HEK293T (cell line): ENCODE measurements at regions not wholly inside any gene's neighbourhood (a gene's known extent, or its start where the extent isn't known, plus 50 kb on each side); places are given as distances from the start of the nearest gene placed in this dataset.
"Not testable (repeated sequence)": the region's sequence is repeated elsewhere in the genome, so short reads cannot be mapped to it uniquely, and the experiment has no call there.

Source experiments
- CTCF ChIA-PET: fragments of 350-600 bp; formaldehyde crosslinking; extraction: SDS; loops from one replicate; lab custom pipeline; 2021; ENCODE audit warnings: antibody characterized with exemption, inconsistent platforms; lab: Yijun Ruan, JAX
- POLR2A ChIA-PET: fragments of 350-600 bp; formaldehyde crosslinking; extraction: SDS; loops from one replicate; lab custom pipeline; 2020; ENCODE audit warnings: antibody characterized with exemption, inconsistent platforms; lab: Yijun Ruan, JAX
- DNase-seq: peaks from one replicate; pipeline ENCODE4 v3.0.0; 2012; ENCODE audit warnings: mixed read lengths; ENCODE audit errors: extremely low spot score
- ARNT ChIP-seq: fragments of 450-650 bp; IDR thresholded peaks from 2 replicates; pipeline ENCODE4 v1.6.1; 2017; ENCODE audit warnings: mild to moderate bottlenecking
- BHLHE40 ChIP-seq: fragments of 450-650 bp; IDR thresholded peaks from 2 replicates; pipeline ENCODE4 v1.6.1; 2016; ENCODE audit warnings: mild to moderate bottlenecking, moderate library complexity, borderline replicate concordance
- CTBP1 ChIP-seq: fragments of 450-650 bp; IDR thresholded peaks from 2 replicates; pipeline ENCODE4 v1.6.1; 2016; ENCODE audit warnings: borderline replicate concordance
- ELF4 ChIP-seq: fragments of 450-650 bp; IDR thresholded peaks from 2 replicates; pipeline ENCODE4 v1.6.1; 2017; ENCODE audit warnings: antibody characterized with exemption
- FOXA1 ChIP-seq: fragments of 450-650 bp; IDR thresholded peaks from 2 replicates; pipeline ENCODE4 v1.6.1; 2016; ENCODE audit warnings: mild to moderate bottlenecking
- FOXK2 ChIP-seq: fragments of 450-650 bp; IDR thresholded peaks from 2 replicates; pipeline ENCODE4 v1.6.1; 2016; ENCODE audit warnings: mild to moderate bottlenecking
- FOXM1 ChIP-seq: fragments of 450-650 bp; IDR thresholded peaks from 2 replicates; pipeline ENCODE4 v1.6.1; 2017; ENCODE audit warnings: mild to moderate bottlenecking, borderline replicate concordance
- HDGF ChIP-seq: fragments of 450-650 bp; IDR thresholded peaks from 2 replicates; pipeline ENCODE4 v1.6.1; 2017; ENCODE audit warnings: antibody characterized with exemption, borderline replicate concordance
- L3MBTL2 ChIP-seq: fragments of 450-650 bp; conservative IDR thresholded peaks from 2 replicates; pipeline ENCODE4 v1.6.1; 2016; ENCODE audit warnings: mild to moderate bottlenecking
- LEF1 ChIP-seq: fragments of 450-650 bp; IDR thresholded peaks from 2 replicates; pipeline ENCODE4 v1.6.1; 2017; ENCODE audit warnings: mild to moderate bottlenecking, borderline replicate concordance
- NFRKB ChIP-seq: fragments of 450-650 bp; IDR thresholded peaks from 2 replicates; pipeline ENCODE4 v1.6.1; 2016; ENCODE audit warnings: mild to moderate bottlenecking, moderate library complexity
- SP1 ChIP-seq: fragments of 450-650 bp; IDR thresholded peaks from 2 replicates; pipeline ENCODE4 v1.6.1; 2017
- SUZ12 ChIP-seq: fragments of 450-650 bp; IDR thresholded peaks from 2 replicates; pipeline ENCODE4 v1.6.1; 2016; ENCODE audit warnings: mild to moderate bottlenecking
- TARDBP ChIP-seq: fragments of 450-650 bp; IDR thresholded peaks from 2 replicates; pipeline ENCODE4 v1.6.1; 2016
- ZNF384 ChIP-seq: fragments of 450-650 bp; IDR thresholded peaks from 2 replicates; pipeline ENCODE4 v1.6.1; 2016
- TF ChIP-seq, protein P1 (sequence below): fragments of 450-650 bp; IDR thresholded peaks from 2 replicates; pipeline ENCODE4 v1.6.1; 2016

DNA sequence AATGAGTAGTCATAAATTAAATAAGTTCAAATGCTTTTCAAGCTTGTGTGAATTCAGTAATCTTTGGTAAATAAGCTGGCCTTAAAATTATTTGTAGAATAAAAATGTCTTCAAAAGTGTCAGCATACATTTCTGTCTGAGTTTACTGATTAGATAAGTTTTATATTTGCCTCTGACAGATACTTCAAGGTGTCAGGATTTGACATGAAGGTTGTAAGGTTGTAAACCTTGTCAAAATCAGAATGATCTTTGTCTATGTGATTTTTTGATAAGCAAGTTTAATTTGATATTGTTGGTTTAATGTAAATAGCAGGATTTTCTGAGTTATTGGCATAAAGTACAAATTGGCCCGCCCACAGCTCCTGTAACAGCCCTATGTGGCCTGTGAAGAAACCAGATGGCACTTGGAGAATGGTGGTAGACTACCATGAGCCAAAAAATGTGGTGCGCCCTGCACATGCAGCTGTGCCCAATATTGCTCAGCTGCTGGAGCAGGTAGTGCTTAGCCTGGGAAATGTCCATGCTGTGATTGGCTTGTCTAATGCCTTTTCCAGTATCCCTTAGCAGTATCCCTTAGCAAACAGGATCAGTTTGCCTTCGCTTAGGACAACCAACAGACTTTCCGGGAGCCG lies 188.0 kb upstream of the SPHKAP start:
- TF ChIP-seq SUZ12 (no peak), FOXM1 (no peak), BHLHE40 (no peak), FOXA1 (no peak), ELF4 (no peak), NFRKB (no peak), ZNF384 (no peak), ARNT (no peak), L3MBTL2 (no peak), LEF1 (no peak), FOXK2 (no peak), SP1 (no peak), TARDBP (no peak), HDGF (no peak), CTBP1 (no peak)
- TF ChIP-seq, protein P1, sequence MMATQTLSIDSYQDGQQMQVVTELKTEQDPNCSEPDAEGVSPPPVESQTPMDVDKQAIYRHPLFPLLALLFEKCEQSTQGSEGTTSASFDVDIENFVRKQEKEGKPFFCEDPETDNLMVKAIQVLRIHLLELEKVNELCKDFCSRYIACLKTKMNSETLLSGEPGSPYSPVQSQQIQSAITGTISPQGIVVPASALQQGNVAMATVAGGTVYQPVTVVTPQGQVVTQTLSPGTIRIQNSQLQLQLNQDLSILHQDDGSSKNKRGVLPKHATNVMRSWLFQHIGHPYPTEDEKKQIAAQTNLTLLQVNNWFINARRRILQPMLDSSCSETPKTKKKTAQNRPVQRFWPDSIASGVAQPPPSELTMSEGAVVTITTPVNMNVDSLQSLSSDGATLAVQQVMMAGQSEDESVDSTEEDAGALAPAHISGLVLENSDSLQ, result no peak
- POLR2A ChIA-PET, result no interaction called here
- DNase-seq, result no peak
- CTCF ChIA-PET, result no interaction called here

DNA sequence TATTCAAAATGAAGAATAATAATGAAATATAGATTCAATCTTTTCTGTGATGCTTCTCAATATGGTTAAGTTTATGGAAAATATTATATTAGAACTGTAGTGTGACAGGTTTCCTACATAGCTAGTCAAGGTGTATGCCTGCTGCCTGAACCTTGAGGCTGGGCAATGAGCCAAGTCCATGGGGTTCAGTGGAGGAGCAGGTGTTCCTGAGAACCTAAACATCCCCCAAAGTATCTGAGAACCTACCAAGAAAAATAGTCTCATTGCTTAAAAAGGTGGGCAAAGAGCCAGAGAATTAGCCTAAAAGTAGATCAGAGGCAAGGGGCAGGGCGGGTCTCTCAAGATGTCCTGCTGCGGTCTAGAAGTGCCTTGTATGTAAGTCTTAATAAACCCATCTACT lies 185.9 kb upstream of the SPHKAP start:
- CTCF ChIA-PET, result no interaction called here
- POLR2A ChIA-PET, result no interaction called here
- TF ChIP-seq FOXM1 (no peak), BHLHE40 (no peak), L3MBTL2 (no peak), ELF4 (no peak), TARDBP (no peak), FOXK2 (no peak), FOXA1 (no peak), LEF1 (no peak), SUZ12 (no peak), NFRKB (no peak), ARNT (no peak), ZNF384 (no peak), HDGF (no peak), CTBP1 (no peak), SP1 (no peak)
- TF ChIP-seq, protein P1, result no peak
- no peak for DNase-seq

DNA sequence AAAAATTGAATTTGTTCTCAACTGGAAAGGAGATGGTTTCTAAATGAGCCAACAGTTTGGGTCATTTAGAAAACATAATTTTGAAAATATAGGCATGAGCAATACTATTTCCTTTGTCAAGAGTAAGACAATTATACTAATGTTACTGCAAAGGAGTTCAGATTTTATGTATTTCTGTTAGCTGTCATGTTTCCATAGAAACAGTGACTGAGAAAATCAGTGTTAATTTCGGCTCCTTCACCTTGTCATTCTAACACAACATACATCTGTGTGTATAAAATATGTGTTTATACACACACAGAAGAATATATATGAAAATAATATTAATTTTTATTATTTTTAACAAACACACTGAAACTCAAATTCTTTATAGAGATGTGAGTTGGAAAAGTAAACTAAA lies 178.0 kb upstream of the SPHKAP start:
- POLR2A ChIA-PET, result no interaction called here

DNA sequence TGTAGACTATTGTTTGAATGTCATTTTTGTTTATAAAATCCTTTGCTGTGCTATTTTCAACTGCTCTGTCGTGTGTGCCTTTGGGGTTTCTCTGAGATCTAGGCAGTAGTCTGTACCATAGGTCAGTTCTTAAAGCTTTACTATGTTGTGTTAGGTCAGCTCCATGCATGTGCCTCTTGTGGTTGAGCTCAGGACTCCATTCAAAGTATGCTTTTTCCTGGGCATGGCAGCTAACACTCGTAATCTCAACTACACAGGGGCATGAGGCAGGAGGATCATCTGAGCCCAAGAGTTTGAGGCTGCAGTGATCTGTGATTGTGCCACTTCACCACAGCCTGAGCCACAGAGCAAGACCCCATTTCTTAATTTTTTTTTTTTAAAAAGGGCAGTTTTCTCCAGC lies 174.4 kb upstream of the SPHKAP start:
- TF ChIP-seq FOXM1 (no peak), ZNF384 (no peak), ARNT (no peak), NFRKB (no peak), FOXA1 (no peak), FOXK2 (no peak), ELF4 (no peak), SP1 (no peak), SUZ12 (no peak), TARDBP (no peak), HDGF (no peak), L3MBTL2 (no peak), CTBP1 (no peak), BHLHE40 (no peak), LEF1 (no peak)
- TF ChIP-seq, protein P1, result no peak
- ChIA-PET CTCF (no interaction called here), POLR2A (no interaction called here)
- DNase-seq, result no peak

More for the DNA sequence above, 178.0 kb upstream of the SPHKAP start:
- DNase-seq, result no peak
- CTCF ChIA-PET, result no interaction called here
- TF ChIP-seq NFRKB (no peak), SP1 (no peak), SUZ12 (no peak), TARDBP (no peak), ELF4 (no peak), BHLHE40 (no peak), FOXK2 (no peak), LEF1 (no peak)

DNA sequence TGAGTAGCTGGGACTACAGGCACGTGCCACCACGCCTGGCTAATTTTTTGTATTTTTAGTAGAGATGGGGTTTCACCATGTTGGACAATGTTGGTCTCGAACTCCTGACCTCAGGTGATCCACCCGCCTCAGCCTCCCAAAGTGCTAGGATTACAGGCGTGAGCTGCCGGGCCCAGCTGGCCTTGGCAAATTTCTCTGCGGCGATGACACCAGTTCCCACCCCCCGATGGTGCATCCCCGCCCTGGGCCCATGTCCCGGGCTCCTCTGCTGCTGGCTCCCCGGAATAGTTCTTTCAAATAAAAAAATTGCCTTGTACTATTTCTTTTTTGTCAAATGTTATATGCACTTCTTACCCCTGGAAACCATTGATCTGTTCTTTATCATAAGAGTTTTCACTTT lies 171.5 kb upstream of the SPHKAP start:
- DNase-seq, POLR2A ChIA-PET, CTCF ChIA-PET: not testable (repeated sequence)

DNA sequence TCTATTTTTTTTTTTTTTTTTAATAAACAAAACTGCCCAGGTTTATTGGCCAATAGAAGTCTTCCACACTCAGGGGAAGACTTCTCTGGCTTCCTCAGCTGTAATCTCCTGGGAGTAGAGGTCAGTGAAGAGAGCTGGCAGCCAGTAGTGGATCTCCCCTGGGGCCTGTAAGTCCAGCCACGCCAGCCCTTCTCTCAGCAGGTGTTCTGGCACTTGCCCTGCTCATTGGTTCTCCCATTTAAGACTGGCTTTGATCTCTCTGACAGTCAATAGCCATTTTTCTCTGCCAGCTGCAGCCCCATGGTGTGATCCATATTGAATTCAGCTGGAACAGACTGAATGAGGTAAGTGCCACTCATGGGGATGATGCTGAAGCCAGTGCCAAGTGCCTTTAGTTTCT lies 170.6 kb upstream of the SPHKAP start:
- TF ChIP-seq FOXK2, result no peak
- TF ChIP-seq SUZ12, result no peak
- no peak for TF ChIP-seq SP1
- TF ChIP-seq ARNT, result no peak
- TF ChIP-seq BHLHE40, result no peak
- no peak for TF ChIP-seq ELF4
- no peak for TF ChIP-seq FOXA1
- TF ChIP-seq HDGF, result no peak
- no peak for TF ChIP-seq CTBP1
- TF ChIP-seq NFRKB, result no peak
- no peak for TF ChIP-seq LEF1
- TF ChIP-seq ZNF384, result no peak
- POLR2A ChIA-PET, result no interaction called here
- CTCF ChIA-PET, result no interaction called here
- no peak for DNase-seq

DNA sequence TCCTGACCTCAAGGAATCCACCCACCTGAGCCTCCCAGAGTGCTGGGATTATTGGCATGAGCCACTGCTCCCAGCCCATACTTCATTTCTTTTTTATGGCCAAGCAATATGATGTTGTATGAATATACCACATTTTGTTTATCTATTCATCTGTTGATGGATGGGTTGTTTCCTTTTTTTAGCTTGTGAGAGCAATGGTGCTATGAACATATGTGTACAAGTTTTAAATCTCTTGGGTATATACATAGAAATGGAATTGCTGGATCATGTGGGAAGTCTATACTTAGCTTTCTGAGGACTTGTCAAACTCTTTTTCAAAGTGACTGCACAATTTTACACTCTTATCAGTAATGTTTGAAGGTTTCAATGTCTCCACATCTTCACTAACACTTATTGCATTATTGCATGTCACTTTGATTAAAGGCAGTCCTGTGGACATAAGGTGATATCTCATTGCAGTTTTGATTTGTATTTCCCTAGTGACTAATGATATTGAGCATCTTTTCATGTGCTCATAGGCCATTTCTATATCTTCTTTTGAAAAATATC lies 167.1 kb upstream of the SPHKAP start:
- TF ChIP-seq ZNF384 (no peak), FOXM1 (no peak), SUZ12 (no peak), TARDBP (no peak), ARNT (no peak), SP1 (no peak), ELF4 (no peak), LEF1 (no peak), CTBP1 (no peak), HDGF (no peak), FOXK2 (no peak), L3MBTL2 (no peak), BHLHE40 (no peak), FOXA1 (no peak), NFRKB (no peak)
- TF ChIP-seq, protein P1, result no peak
- DNase-seq, result no peak
- ChIA-PET CTCF (no interaction called here), POLR2A (no interaction called here)
